H1 (cell line): ENCODE measurements at regions not wholly inside any gene's neighbourhood (a gene's known extent, or its start where the extent isn't known, plus 50 kb on each side); places are given as distances from the start of the nearest gene placed in this dataset.

Experiments
- CTCF ChIA-PET: fragments of 300-600 bp; sonication (Branson Sonifier 250); formaldehyde crosslinking; loops from one replicate; lab custom pipeline; 2021; ENCODE audit not compliant: partially characterized antibody; lab: Charles Lee
- POLR2A ChIA-PET: fragments of 300-600 bp; sonication (Branson Sonifier 250); formaldehyde crosslinking; loops from one replicate; lab custom pipeline; 2021; ENCODE audit warnings: inconsistent platforms; ENCODE audit not compliant: partially characterized antibody; lab: Charles Lee
- DNase-seq, 2 experiments: peaks; one replicate each; pipeline versions ENCODE4 v3.0.0 to v3.0.0-alpha.2; 2010 to 2022; ENCODE audit warnings: low spot score in 2 of 2, low read depth in 1 of 2, mixed read lengths in 1 of 2
- FAIRE-seq: peaks from 2 replicates; lab custom pipeline; 2011; peaks lifted over from hg19 to GRCh38; lab: Jason Lieb, UNC
- H2AFZ ChIP-seq: 2 replicates; pipeline ENCODE4 v1.8.1; 2012; ENCODE audit warnings: low read length, inconsistent platforms
- H2AK5ac ChIP-seq: 2 replicates; pipeline ENCODE4 v1.6.1; 2013; ENCODE audit warnings: low read depth, low read length
- H2BK120ac ChIP-seq: replicated peaks from 2 replicates; pipeline ENCODE3; 2013; ENCODE audit warnings: low read depth, low read length, inconsistent platforms
- H2BK12ac ChIP-seq: 2 replicates; pipeline ENCODE4 v1.6.1; 2013; ENCODE audit warnings: low read depth, low read length
- H2BK15ac ChIP-seq: 2 replicates; pipeline ENCODE4 v1.6.1; 2013; ENCODE audit warnings: low read length
- H2BK20ac ChIP-seq: 2 replicates; pipeline ENCODE4 v1.6.1; 2013; ENCODE audit warnings: low read length
- H2BK5ac ChIP-seq: 2 replicates; pipeline ENCODE4 v1.6.1; 2013; ENCODE audit warnings: low read depth, low read length
- H3K14ac ChIP-seq: 2 replicates; pipeline ENCODE4 v1.6.1; 2013; ENCODE audit warnings: inconsistent platforms; ENCODE audit not compliant: insufficient read length
- H3K18ac ChIP-seq: 2 replicates; pipeline ENCODE4 v1.6.1; 2013; ENCODE audit warnings: low read length; ENCODE audit errors: extremely low read depth
- H3K23ac ChIP-seq: 2 replicates; pipeline ENCODE4 v1.6.1; 2013; ENCODE audit warnings: inconsistent platforms; ENCODE audit not compliant: insufficient read length
- H3K23me2 ChIP-seq: 2 replicates; pipeline ENCODE4 v1.6.1; 2013; ENCODE audit warnings: low read depth, low read length
- H3K27ac ChIP-seq: 2 replicates; pipeline ENCODE4 v1.6.1; 2011; ENCODE audit warnings: low read depth, low read length, inconsistent platforms
- H3K27me3 ChIP-seq, 4 experiments: replicated peaks in 1 of 4; 1 replicate in 1 of 4; 2 replicates in 3 of 4; pipeline versions ENCODE4 v1.6.1 to v1.8.1; 2011 to 2013; ENCODE audit warnings: low read length in 3 of 4, mild to moderate bottlenecking in 3 of 4, inconsistent platforms in 2 of 4, mixed read lengths in 2 of 4, moderate library complexity in 1 of 4; ENCODE audit not compliant: control insufficient read depth in 3 of 4, insufficient read depth in 3 of 4; ENCODE audit errors: extremely low read depth in 1 of 4
- H3K36me3 ChIP-seq, 4 experiments: 2 replicates each; pipeline versions ENCODE4 v1.6.1 to v1.8.1; 2011 to 2013; ENCODE audit warnings: mild to moderate bottlenecking in 4 of 4, low read length in 3 of 4, moderate library complexity in 2 of 4, control low read depth in 1 of 4, inconsistent platforms in 1 of 4; ENCODE audit not compliant: insufficient read depth in 4 of 4, control insufficient read depth in 2 of 4
- H3K4ac ChIP-seq: replicated peaks from 2 replicates; pipeline ENCODE3; 2013; ENCODE audit warnings: low read length, low read depth, mixed read lengths, inconsistent platforms; ENCODE audit not compliant: insufficient read length
- H3K4me1 ChIP-seq, 4 experiments: replicated peaks in 1 of 4; 1 replicate in 1 of 4; 2 replicates in 3 of 4; pipeline versions ENCODE4 v1.6.1 to v1.8.1; 2011 to 2013; ENCODE audit warnings: low read length in 3 of 4, inconsistent platforms in 2 of 4, mixed read lengths in 1 of 4; ENCODE audit not compliant: insufficient read depth in 4 of 4, control insufficient read depth in 3 of 4
- H3K4me2 ChIP-seq, 2 experiments: 2 replicates each; pipeline versions ENCODE4 v1.6.1 to v1.8.1; 2011 to 2013; ENCODE audit warnings: low read depth in 2 of 2, low read length in 2 of 2, control low read depth in 1 of 2, inconsistent platforms in 1 of 2, mild to moderate bottlenecking in 1 of 2; ENCODE audit not compliant: insufficient read depth in 1 of 2
- H3K4me3 ChIP-seq, 4 experiments: fragments of 200-600, 300-600 bp in 1 of 4; sonication (generic), shearing (Covaris generic), sonication (Bioruptor Twin) in 1 of 4; 2 replicates each; pipeline versions ENCODE4 v1.5.1 to v1.8.1; 2011 to 2016; ENCODE audit warnings: low read length in 4 of 4, low read depth in 3 of 4, control low read depth in 2 of 4, inconsistent platforms in 2 of 4, mild to moderate bottlenecking in 2 of 4, mixed read lengths in 1 of 4, moderate library complexity in 1 of 4; ENCODE audit not compliant: insufficient read depth in 2 of 4; ENCODE audit errors: extremely low read depth in 1 of 4
- H3K56ac ChIP-seq: replicated peaks from 2 replicates; pipeline ENCODE3; 2013; ENCODE audit warnings: low read depth, mild to moderate bottlenecking, mixed read lengths, low read length, inconsistent platforms; ENCODE audit not compliant: insufficient read length
- H3K79me1 ChIP-seq: 2 replicates; pipeline ENCODE4 v1.6.1; 2013; ENCODE audit warnings: low read depth, low read length, control low read depth
- H3K79me2 ChIP-seq, 2 experiments: 2 replicates each; pipeline versions ENCODE4 v1.6.1 to v1.8.1; 2012 to 2013; ENCODE audit warnings: low read length in 2 of 2, mild to moderate bottlenecking in 2 of 2, inconsistent platforms in 1 of 2; ENCODE audit not compliant: insufficient read depth in 2 of 2, control insufficient read depth in 1 of 2
- H3K9ac ChIP-seq, 4 experiments: replicated peaks in 1 of 4; 1 replicate in 1 of 4; 2 replicates in 3 of 4; pipeline versions ENCODE4 v1.6.1 to v1.8.1; 2011 to 2013; ENCODE audit warnings: low read depth in 3 of 4, low read length in 3 of 4, control low read depth in 2 of 4, mild to moderate bottlenecking in 2 of 4, moderate library complexity in 2 of 4, inconsistent platforms in 1 of 4; ENCODE audit errors: extremely low read depth in 1 of 4
- H3K9me3 ChIP-seq, 2 experiments: 2 replicates each; pipeline versions ENCODE4 v1.6.1 to v1.8.1; 2012 to 2013; ENCODE audit warnings: mild to moderate bottlenecking in 2 of 2, moderate library complexity in 2 of 2, control low read depth in 1 of 2, inconsistent platforms in 1 of 2, low read depth in 1 of 2, low read length in 1 of 2, mixed read lengths in 1 of 2; ENCODE audit not compliant: insufficient read depth in 2 of 2
- H4K20me1 ChIP-seq, 2 experiments: replicated peaks in 1 of 2; 2 replicates each; pipeline versions ENCODE3 to v1.8.1; 2011 to 2013; ENCODE audit warnings: inconsistent platforms in 2 of 2, low read length in 2 of 2, mild to moderate bottlenecking in 1 of 2; ENCODE audit not compliant: insufficient read depth in 2 of 2, control insufficient read depth in 1 of 2
- H4K5ac ChIP-seq: 2 replicates; pipeline ENCODE4 v1.6.1; 2013; ENCODE audit warnings: low read length, low read depth, mixed read lengths, inconsistent platforms; ENCODE audit not compliant: insufficient read length
- H4K8ac ChIP-seq: 2 replicates; pipeline ENCODE4 v1.8.0; 2013; ENCODE audit warnings: mild to moderate bottlenecking, moderate library complexity, low read length, inconsistent platforms; ENCODE audit not compliant: insufficient read depth; ENCODE audit errors: extremely low read depth
- H4K91ac ChIP-seq: replicated peaks from 2 replicates; pipeline ENCODE3; 2013; ENCODE audit warnings: low read length, mixed read lengths, inconsistent platforms; ENCODE audit not compliant: insufficient read length
- ASH2L ChIP-seq: fragments of 200-600, 300-600 bp; sonication (generic); IDR thresholded peaks from one replicate; pipeline ENCODE4 v1.7.1; 2017; ENCODE audit warnings: low read length
- FOSL1 ChIP-seq: IDR thresholded peaks from 2 replicates; pipeline ENCODE4 v1.6.1; 2011; ENCODE audit warnings: mild to moderate bottlenecking, low read depth, low read length, moderate library complexity; ENCODE audit not compliant: insufficient read depth
- HDAC6 ChIP-seq: IDR thresholded peaks from one replicate; pipeline ENCODE4 v1.7.1; 2012; ENCODE audit warnings: low read depth, mild to moderate bottlenecking, inconsistent platforms, low read length, moderate library complexity
- JUND ChIP-seq: IDR thresholded peaks from 2 replicates; pipeline ENCODE4 v1.6.1; 2011; ENCODE audit warnings: mild to moderate bottlenecking, improper control_type of control experiment, low read length
- KDM1A ChIP-seq: fragments of 200-600, 300-600 bp; sonication (generic); IDR thresholded peaks from 2 replicates; pipeline ENCODE4 v1.7.1; 2016; ENCODE audit warnings: mild to moderate bottlenecking, low read length, borderline replicate concordance
- MAFK ChIP-seq: IDR thresholded peaks from 2 replicates; pipeline ENCODE4 v1.6.1; 2012; ENCODE audit warnings: low read depth, mild to moderate bottlenecking, improper control_type of control experiment, low read length
- TAF7 ChIP-seq: optimal IDR thresholded peaks from 2 replicates; pipeline ENCODE3; 2011; ENCODE audit warnings: low read depth, mild to moderate bottlenecking, inconsistent platforms, low read length, moderate library complexity, borderline replicate concordance
- TBP ChIP-seq: IDR thresholded peaks from 2 replicates; pipeline ENCODE4 v1.6.1; 2011; ENCODE audit warnings: low read depth, low read length, improper control_type of control experiment
- whole genome bisulfite sequencing, 2 experiments: shearing (Covaris generic) in 1 of 2; methylation state at CpG; one replicate each; pipeline versions ENCODE4 v1.1.6 to v1.1.7; 2013 to 2015; ENCODE audit warnings: low lambda C conversion rate in 2 of 2, mixed read lengths in 2 of 2, inconsistent platforms in 1 of 2, low coverage in 1 of 2, missing lambda C conversion rate in 1 of 2; ENCODE audit not compliant: insufficient replicate concordance in 2 of 2, insufficient coverage in 1 of 2, insufficient read length in 1 of 2; ENCODE audit errors: extremely low coverage in 1 of 2, missing lambda C conversion rate in 1 of 2; 5-methylcytosine and 5-hydroxymethylcytosine counted together
- TF ChIP-seq, protein P1 (sequence below): IDR thresholded peaks from 2 replicates; pipeline ENCODE4 v1.6.1; 2011; ENCODE audit warnings: low read depth, mild to moderate bottlenecking, low read length; ENCODE audit not compliant: insufficient read depth
- TF ChIP-seq, protein P2 (sequence below): IDR thresholded peaks from 2 replicates; pipeline ENCODE4 v1.6.1; 2012; ENCODE audit warnings: low read length, inconsistent platforms
- TF ChIP-seq, protein P3 (sequence below): IDR thresholded peaks from 2 replicates; pipeline ENCODE4 v1.6.1; 2011; ENCODE audit warnings: low read length, improper control_type of control experiment

DNA sequence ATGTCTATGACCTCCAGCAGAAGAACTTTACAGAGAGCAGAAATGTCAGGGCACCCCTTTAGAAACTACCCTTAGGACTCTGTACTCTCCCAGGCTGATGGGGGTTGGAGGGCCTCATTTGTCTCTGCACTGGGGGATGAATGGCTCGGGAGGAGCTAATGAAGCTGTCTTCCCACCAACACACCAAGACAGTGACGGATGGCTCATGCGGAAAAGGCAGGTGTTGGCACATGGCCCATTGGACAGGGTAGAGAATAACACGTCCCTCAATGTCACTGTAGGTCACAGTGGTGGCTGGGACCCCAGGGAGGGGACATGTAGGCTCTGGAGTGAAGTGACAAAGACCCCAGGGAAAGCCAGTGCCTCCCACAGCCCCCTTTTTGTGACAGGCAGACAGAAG is 64.0 kb upstream of the PCBD1 start:
- Histone ChIP-seq H3K27ac (no peak overlapping the region), H2BK20ac (no peak overlapping the region), H3K4me2 (no peak overlapping the region), H3K14ac (no peak overlapping the region), H3K56ac (no peak overlapping the region), H2BK5ac (no peak overlapping the region), H2BK12ac (no peak overlapping the region), H4K20me1 (no peaks in the 10 kb centered on the region), H3K4me3 (no peak overlapping the region), H3K23me2 (no peaks in the 10 kb centered on the region), H4K91ac (no peak overlapping the region), H3K4me1 (no peaks in the 10 kb centered on the region), H3K79me2 (no peaks in the 10 kb centered on the region), H3K9ac (no peak overlapping the region), H4K8ac (no peak overlapping the region), H3K4ac (no peak overlapping the region), H4K5ac (no peak overlapping the region), H3K27me3 (no peaks in the 10 kb centered on the region; a peak in 3 of 7 replicates), H2BK120ac (no peak overlapping the region), H3K23ac (no peak overlapping the region), H2AK5ac (no peak overlapping the region), H3K9me3 (no peaks in the 10 kb centered on the region), H3K36me3 (no peaks in the 10 kb centered on the region), H2BK15ac (no peak overlapping the region), H2AFZ (no peak overlapping the region), H3K79me1 (no peaks in the 10 kb centered on the region), H3K18ac (no peak overlapping the region)
- DNase-seq (no peak), FAIRE-seq (no peak)
- ChIA-PET POLR2A (interaction anchor here (1.2 kb wide), 1 partner anchor 35 kb away, joined by 3 read pairs; no protein-coding TSS in a partner anchor), CTCF (interaction anchor here (0.8 to 2.7 kb wide), 7 partner anchors 21 to 351 kb away, joined by 3 to 10 read pairs (median 4); no protein-coding TSS in a partner anchor)
- 90% methylated on average over 4 of the region's 4 CpGs; no CpG with 5 or more reads in 1 of the 2 experiments for WGBS, 2 experiments
- TF ChIP-seq, protein P1, sequence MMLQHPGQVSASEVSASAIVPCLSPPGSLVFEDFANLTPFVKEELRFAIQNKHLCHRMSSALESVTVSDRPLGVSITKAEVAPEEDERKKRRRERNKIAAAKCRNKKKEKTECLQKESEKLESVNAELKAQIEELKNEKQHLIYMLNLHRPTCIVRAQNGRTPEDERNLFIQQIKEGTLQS, result no peak
- no peak for TF ChIP-seq JUND
- TF ChIP-seq HDAC6, result no peak
- no peak for TF ChIP-seq TAF7
- TF ChIP-seq, protein P2, sequence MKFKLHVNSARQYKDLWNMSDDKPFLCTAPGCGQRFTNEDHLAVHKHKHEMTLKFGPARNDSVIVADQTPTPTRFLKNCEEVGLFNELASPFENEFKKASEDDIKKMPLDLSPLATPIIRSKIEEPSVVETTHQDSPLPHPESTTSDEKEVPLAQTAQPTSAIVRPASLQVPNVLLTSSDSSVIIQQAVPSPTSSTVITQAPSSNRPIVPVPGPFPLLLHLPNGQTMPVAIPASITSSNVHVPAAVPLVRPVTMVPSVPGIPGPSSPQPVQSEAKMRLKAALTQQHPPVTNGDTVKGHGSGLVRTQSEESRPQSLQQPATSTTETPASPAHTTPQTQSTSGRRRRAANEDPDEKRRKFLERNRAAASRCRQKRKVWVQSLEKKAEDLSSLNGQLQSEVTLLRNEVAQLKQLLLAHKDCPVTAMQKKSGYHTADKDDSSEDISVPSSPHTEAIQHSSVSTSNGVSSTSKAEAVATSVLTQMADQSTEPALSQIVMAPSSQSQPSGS, result no peak
- TF ChIP-seq KDM1A, result no peak
- no peak for TF ChIP-seq TBP
- TF ChIP-seq FOSL1, result no peak
- TF ChIP-seq, protein P3, sequence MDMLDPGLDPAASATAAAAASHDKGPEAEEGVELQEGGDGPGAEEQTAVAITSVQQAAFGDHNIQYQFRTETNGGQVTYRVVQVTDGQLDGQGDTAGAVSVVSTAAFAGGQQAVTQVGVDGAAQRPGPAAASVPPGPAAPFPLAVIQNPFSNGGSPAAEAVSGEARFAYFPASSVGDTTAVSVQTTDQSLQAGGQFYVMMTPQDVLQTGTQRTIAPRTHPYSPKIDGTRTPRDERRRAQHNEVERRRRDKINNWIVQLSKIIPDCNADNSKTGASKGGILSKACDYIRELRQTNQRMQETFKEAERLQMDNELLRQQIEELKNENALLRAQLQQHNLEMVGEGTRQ, result no peak
- TF ChIP-seq ASH2L, result no peak
- TF ChIP-seq MAFK, result no peak
